ENCODE measurements at regions not wholly inside any gene's neighbourhood (a gene's known extent, or its start where the extent isn't known, plus 50 kb on each side); places are given as distances from the start of the nearest gene placed in this dataset.
"Not testable (repeated sequence)": the region's sequence is repeated elsewhere in the genome, so short reads cannot be mapped to it uniquely, and the experiment has no call there.

GRCh38 chr12:69030321-69030720 is 97.3 kb upstream of the CPM start:
- DNase-seq = no peak

GRCh38 chr12:69036533-69036932 is 103.6 kb upstream of the CPM start:
- no peak for DNase-seq

- DNase-seq = no peak
Observed at GRCh38 chr12:69036999-69037398, 104.0 kb upstream of the CPM start.

- DNase-seq = no peak
Observed at GRCh38 chr12:69039911-69040310, 106.9 kb upstream of the CPM start.

- DNase-seq = no peak
Observed at GRCh38 chr12:69042557-69042956, 109.6 kb upstream of the CPM start.

GRCh38 chr12:69042970-69043369 is 110.0 kb upstream of the CPM start:
- no peak for DNase-seq

- no peak for DNase-seq
Observed at GRCh38 chr12:69044887-69045286, 111.9 kb upstream of the CPM start.

GRCh38 chr12:69045430-69045829 is 112.5 kb upstream of the CPM start:
- DNase-seq = no peak

GRCh38 chr12:69046363-69046762 is 113.4 kb upstream of the CPM start:
- DNase-seq = no peak

- DNase-seq = no peak
Observed at GRCh38 chr12:69046920-69047319, 113.9 kb upstream of the CPM start.

GRCh38 chr12:69047990-69048389 is 115.0 kb upstream of the CPM start:
- no peak for DNase-seq

GRCh38 chr12:69049855-69050254 is 116.9 kb upstream of the CPM start:
- not testable (repeated sequence) for DNase-seq

GRCh38 chr12:69052613-69053408 is 119.8 kb upstream of the CPM start:
- peak; percentile 43 for DNase-seq

- DNase-seq = no peak
Observed at GRCh38 chr12:69054343-69055056, 121.5 kb upstream of the CPM start.

- DNase-seq = no peak
Observed at GRCh38 chr12:69055280-69055679, 122.3 kb upstream of the CPM start.

GRCh38 chr12:69055706-69056105 is 122.7 kb upstream of the CPM start:
- no peak for DNase-seq

GRCh38 chr12:69056743-69057515 is 124.0 kb upstream of the CPM start:
- no peak for DNase-seq

- DNase-seq = no peak
Observed at GRCh38 chr12:69057742-69058141, 124.8 kb upstream of the CPM start.

GRCh38 chr12:69059465-69060457 is 126.8 kb upstream of the CPM start:
- DNase-seq = no peak

- DNase-seq = no peak
Observed at GRCh38 chr12:69061574-69061973, 128.6 kb upstream of the CPM start.

GRCh38 chr12:69062621-69063237 is 129.8 kb upstream of the CPM start:
- DNase-seq = no peak

All from stimulated activated CD4-positive, alpha-beta T cell treated with anti-CD3 and anti-CD28 coated beads, Interleukin-4, amount 100 ng/mL, for 1 hour (primary cell).